ENCODE measurements at regions not wholly inside any gene's neighbourhood (a gene's known extent, or its start where the extent isn't known, plus 50 kb on each side); places are given as distances from the start of the nearest gene placed in this dataset.

DNA sequence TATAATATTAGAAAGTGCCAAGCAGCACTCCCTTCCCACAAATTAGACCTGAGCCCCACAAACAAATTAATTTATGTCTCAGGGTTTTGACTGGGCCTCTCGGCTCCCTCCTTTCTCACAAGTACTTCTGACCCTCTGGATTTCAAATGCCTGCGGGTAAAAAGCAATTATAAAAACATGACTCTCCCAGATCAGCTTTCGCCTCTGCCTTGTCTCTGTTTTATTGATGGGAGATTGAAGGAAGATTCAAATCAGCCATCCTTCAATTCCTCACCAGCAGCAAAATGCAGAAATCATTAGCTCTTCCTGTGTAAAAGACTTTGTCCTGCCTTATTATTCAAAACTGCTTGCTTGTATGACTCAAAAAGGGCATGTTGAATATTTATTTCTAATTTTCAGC lies 453.7 kb upstream of the MKI67 start:
- no peak for TF ChIP-seq CTCF (IDR thresholded peaks at IDR 0.05)
- TF ChIP-seq POLR2A (IDR thresholded peaks at IDR 0.05), result no peak

Measured in ovary (tissue), 3 donors.